Body of pancreas (tissue), 4 donors: ENCODE measurements at regions not wholly inside any gene's neighbourhood (a gene's known extent, or its start where the extent isn't known, plus 50 kb on each side); places are given as distances from the start of the nearest gene placed in this dataset.

Experiments used
- POLR2A ChIP-seq, 3 donors: fragments of 450-650 bp; IDR thresholded peaks; one replicate each; pipeline ENCODE4 v1.6.1; 2016; ENCODE audit warnings: antibody characterized with exemption in 3 of 3, mild to moderate bottlenecking in 2 of 3
- TF ChIP-seq, protein P1 (sequence below), 7 experiments: fragments of 450-650 bp in 4 of 7; fragments of 200-600 bp in 3 of 7; sonication (generic) in 3 of 7; IDR thresholded peaks; one replicate each; pipeline ENCODE4 v1.5.1; 2016 to 2019; ENCODE audit warnings: antibody characterized with exemption in 7 of 7

GRCh38 chr5:155316070-155316714 lies 302.6 kb downstream of the KIF4B start:
- TF ChIP-seq, protein P1, sequence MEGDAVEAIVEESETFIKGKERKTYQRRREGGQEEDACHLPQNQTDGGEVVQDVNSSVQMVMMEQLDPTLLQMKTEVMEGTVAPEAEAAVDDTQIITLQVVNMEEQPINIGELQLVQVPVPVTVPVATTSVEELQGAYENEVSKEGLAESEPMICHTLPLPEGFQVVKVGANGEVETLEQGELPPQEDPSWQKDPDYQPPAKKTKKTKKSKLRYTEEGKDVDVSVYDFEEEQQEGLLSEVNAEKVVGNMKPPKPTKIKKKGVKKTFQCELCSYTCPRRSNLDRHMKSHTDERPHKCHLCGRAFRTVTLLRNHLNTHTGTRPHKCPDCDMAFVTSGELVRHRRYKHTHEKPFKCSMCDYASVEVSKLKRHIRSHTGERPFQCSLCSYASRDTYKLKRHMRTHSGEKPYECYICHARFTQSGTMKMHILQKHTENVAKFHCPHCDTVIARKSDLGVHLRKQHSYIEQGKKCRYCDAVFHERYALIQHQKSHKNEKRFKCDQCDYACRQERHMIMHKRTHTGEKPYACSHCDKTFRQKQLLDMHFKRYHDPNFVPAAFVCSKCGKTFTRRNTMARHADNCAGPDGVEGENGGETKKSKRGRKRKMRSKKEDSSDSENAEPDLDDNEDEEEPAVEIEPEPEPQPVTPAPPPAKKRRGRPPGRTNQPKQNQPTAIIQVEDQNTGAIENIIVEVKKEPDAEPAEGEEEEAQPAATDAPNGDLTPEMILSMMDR (IDR thresholded peaks at IDR 0.05), result no peak
- no peak for TF ChIP-seq POLR2A (IDR thresholded peaks at IDR 0.05)
